22Rv1 (cell line): ENCODE measurements at regions not wholly inside any gene's neighbourhood (a gene's known extent, or its start where the extent isn't known, plus 50 kb on each side); places are given as distances from the start of the nearest gene placed in this dataset.

Source experiments
- CTCF ChIP-seq: fragments of 450-650 bp; IDR thresholded peaks from 2 replicates; pipeline ENCODE4 v1.5.1; 2017; ENCODE audit warnings: mild to moderate bottlenecking
- ZFX ChIP-seq: fragments of 450-650 bp; IDR thresholded peaks from 2 replicates; pipeline ENCODE4 v1.6.1; 2017; ENCODE audit warnings: antibody characterized with exemption, borderline replicate concordance

DNA sequence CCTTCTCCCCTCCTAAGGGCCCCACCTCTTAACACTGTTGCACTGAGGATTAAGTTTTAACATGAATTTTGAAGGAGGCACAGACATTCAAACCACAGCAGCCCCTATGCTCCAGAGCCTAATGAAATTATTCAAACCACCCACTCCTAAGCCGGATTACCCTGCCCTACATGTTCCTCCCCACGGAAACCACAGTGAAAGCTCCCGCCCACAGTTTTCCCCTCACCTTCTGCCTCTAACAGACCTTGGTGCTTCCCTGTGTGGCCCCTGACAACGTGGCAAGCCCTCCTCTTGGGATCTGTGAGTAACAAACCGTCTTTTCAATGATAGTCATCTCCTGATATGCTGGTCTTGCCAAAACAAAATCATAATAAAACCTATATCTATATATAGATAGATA, 74.8 kb downstream of the RIN2 start:
- TF ChIP-seq CTCF (no peak), ZFX (no peak)
